ENCODE measurements at regions not wholly inside any gene's neighbourhood (a gene's known extent, or its start where the extent isn't known, plus 50 kb on each side); places are given as distances from the start of the nearest gene placed in this dataset.

DNA sequence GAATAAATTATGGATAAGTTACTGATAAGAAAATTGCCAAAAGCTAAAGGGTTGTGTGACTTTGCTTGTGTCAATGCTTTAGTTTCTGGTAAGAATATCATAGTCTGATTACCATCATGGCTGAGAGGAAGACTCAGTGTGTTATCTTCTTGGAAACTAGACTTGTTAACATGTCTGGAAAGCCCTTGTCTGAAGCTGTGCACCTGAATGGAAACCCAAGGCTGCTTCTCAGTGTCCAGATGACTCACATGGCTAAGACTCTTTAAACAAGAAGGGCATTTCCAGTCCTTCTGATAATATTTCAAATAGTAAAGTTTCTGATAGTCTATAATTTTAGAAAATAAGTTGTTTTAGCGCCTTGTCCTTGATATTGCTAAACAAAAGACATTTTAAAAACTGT is 1092.7 kb downstream of the PLA2G4A start:
- Histone ChIP-seq H3K4ac (ENCODE audit: low read depth, low read length) (no peak overlapping the region), H2BK5ac (ENCODE audit: low read depth, low read length, poor library complexity) (no peak overlapping the region), H4K12ac (ENCODE audit: low read depth, low read length) (no peak overlapping the region), H3K4me3 (ENCODE audit: low read depth, low read length) (no peak overlapping the region), H3K4me2 (ENCODE audit: low read length) (no peak overlapping the region), H3K79me2 (ENCODE audit: control insufficient read depth, insufficient read depth, low read length, poor library complexity) (no peaks in the 10 kb centered on the region), H3K4me1 (ENCODE audit: control insufficient read depth in 1 of 2, insufficient read depth in 2 of 2, low read length in 2 of 2) (no peaks in the 10 kb centered on the region), H2BK120ac (ENCODE audit: insufficient read depth, low read length, poor library complexity) (no peak overlapping the region), H2BK12ac (ENCODE audit: low read length) (no peak overlapping the region), H3K79me1 (ENCODE audit: low read length) (no peaks in the 10 kb centered on the region), H3K14ac (ENCODE audit: low read length) (no peak overlapping the region), H3K18ac (ENCODE audit: low read length) (no peak overlapping the region), H4K91ac (ENCODE audit: low read depth, low read length) (no peak overlapping the region), H3K27me3 (ENCODE audit: insufficient read depth, low read length) (no peaks in the 10 kb centered on the region), H3K23ac (ENCODE audit: low read length) (no peak overlapping the region), H2AFZ (ENCODE audit: insufficient read depth, low read length, poor library complexity) (no peak overlapping the region), H2AK5ac (ENCODE audit: low read length) (no peak overlapping the region), H4K8ac (ENCODE audit: low read depth, low read length) (no peak overlapping the region), H3K9ac (ENCODE audit: low read length) (no peak overlapping the region), H3K36me3 (ENCODE audit: control insufficient read depth in 1 of 2, insufficient read depth in 2 of 2, low read length in 2 of 2) (no peaks in the 10 kb centered on the region), H3K27ac (ENCODE audit: low read depth, low read length) (no peak overlapping the region), H3K9me3 (ENCODE audit: insufficient read depth, low read depth, low read length) (no peaks in the 10 kb centered on the region)
- peak; percentile 67 to 87 for DNase-seq
- WGBS (ENCODE audit: extremely low coverage, insufficient coverage, insufficient read length), result no CpG with 5 or more reads among the region's 1 CpG

DNA sequence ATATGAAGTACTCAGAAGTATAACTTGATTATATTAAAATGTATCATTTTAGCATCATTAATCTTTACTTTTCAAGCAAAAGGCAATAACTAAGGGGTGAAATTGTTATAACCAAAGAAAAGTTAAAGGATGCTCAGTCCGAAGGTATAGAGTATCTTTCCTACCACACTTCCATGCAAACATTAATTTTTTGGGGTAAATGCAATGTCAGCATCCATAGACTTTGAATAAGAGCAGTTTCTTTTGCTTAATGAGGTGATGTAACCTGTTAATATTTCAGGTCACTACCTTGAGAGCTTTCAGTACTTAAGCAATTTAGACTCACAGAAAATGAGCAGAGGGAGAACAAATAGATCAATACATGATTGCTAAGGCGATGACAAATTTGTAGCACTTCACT is 1093.5 kb downstream of the PLA2G4A start:
- Histone ChIP-seq H3K9ac (ENCODE audit: low read length) (no peak overlapping the region), H3K23ac (ENCODE audit: low read length) (no peak overlapping the region), H3K4me3 (ENCODE audit: low read depth, low read length) (no peak overlapping the region), H3K4me2 (ENCODE audit: low read length) (no peak overlapping the region), H3K27ac (ENCODE audit: low read depth, low read length) (no peak overlapping the region), H3K18ac (ENCODE audit: low read length) (no peak overlapping the region), H3K36me3 (ENCODE audit: control insufficient read depth in 1 of 2, insufficient read depth in 2 of 2, low read length in 2 of 2) (no peaks in the 10 kb centered on the region), H4K91ac (ENCODE audit: low read depth, low read length) (no peak overlapping the region), H2BK5ac (ENCODE audit: low read depth, low read length, poor library complexity) (no peak overlapping the region), H2AFZ (ENCODE audit: insufficient read depth, low read length, poor library complexity) (no peak overlapping the region), H4K8ac (ENCODE audit: low read depth, low read length) (no peak overlapping the region), H3K27me3 (ENCODE audit: insufficient read depth, low read length) (no peaks in the 10 kb centered on the region), H3K4ac (ENCODE audit: low read depth, low read length) (no peak overlapping the region), H3K79me1 (ENCODE audit: low read length) (no peaks in the 10 kb centered on the region), H2BK12ac (ENCODE audit: low read length) (no peak overlapping the region), H4K12ac (ENCODE audit: low read depth, low read length) (no peak overlapping the region), H2AK5ac (ENCODE audit: low read length) (no peak overlapping the region), H3K79me2 (ENCODE audit: control insufficient read depth, insufficient read depth, low read length, poor library complexity) (no peaks in the 10 kb centered on the region), H3K14ac (ENCODE audit: low read length) (no peak overlapping the region), H3K4me1 (ENCODE audit: control insufficient read depth in 1 of 2, insufficient read depth in 2 of 2, low read length in 2 of 2) (no peaks in the 10 kb centered on the region), H2BK120ac (ENCODE audit: insufficient read depth, low read length, poor library complexity) (no peak overlapping the region), H3K9me3 (ENCODE audit: insufficient read depth, low read depth, low read length) (no peaks in the 10 kb centered on the region)
- no peak for DNase-seq
- WGBS (ENCODE audit: extremely low coverage, insufficient coverage, insufficient read length), result no CpG with 5 or more reads among the region's 2 CpGs

DNA sequence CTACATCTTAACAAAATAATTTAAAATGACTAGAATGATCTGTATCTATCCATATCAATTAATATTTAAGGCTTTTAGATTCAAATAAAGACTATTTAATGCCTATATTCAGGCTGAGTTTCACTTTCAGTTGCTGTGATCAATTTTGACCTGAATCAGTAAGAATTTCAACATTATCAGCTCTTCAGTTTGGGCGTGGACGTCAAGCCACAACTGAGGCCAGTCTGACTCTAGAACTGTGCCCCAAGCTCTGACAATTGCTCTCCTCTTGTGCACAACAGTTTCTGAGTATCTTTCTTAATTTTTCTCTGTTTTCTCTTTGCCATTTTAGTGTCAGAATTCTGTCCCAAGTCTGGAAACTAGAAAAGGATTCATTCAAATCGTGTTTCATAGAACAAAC is 1095.5 kb downstream of the PLA2G4A start:
- H2AK5ac ChIP-seq (ENCODE audit: low read length), result no peak overlapping the region
- H2BK120ac ChIP-seq (ENCODE audit: insufficient read depth, low read length, poor library complexity), result no peak overlapping the region
- H3K79me2 ChIP-seq (ENCODE audit: control insufficient read depth, insufficient read depth, low read length, poor library complexity), result no peaks in the 10 kb centered on the region
- H3K4me1 ChIP-seq (ENCODE audit: control insufficient read depth in 1 of 2, insufficient read depth in 2 of 2, low read length in 2 of 2), result no peaks in the 10 kb centered on the region
- H3K9ac ChIP-seq (ENCODE audit: low read length), result no peak overlapping the region
- H3K4me2 ChIP-seq (ENCODE audit: low read length), result no peak overlapping the region
- no peaks in the 10 kb centered on the region for H3K27me3 ChIP-seq (ENCODE audit: insufficient read depth, low read length)
- no peak overlapping the region for H2BK5ac ChIP-seq (ENCODE audit: low read depth, low read length, poor library complexity)
- H2BK12ac ChIP-seq (ENCODE audit: low read length), result no peak overlapping the region
- no peaks in the 10 kb centered on the region for H3K9me3 ChIP-seq (ENCODE audit: insufficient read depth, low read depth, low read length)
- H3K4me3 ChIP-seq (ENCODE audit: low read depth, low read length), result no peak overlapping the region
- WGBS (ENCODE audit: extremely low coverage, insufficient coverage, insufficient read length), result no CpG with 5 or more reads among the region's 3 CpGs
- no peak overlapping the region for H4K91ac ChIP-seq (ENCODE audit: low read depth, low read length)
- no peak overlapping the region for H3K27ac ChIP-seq (ENCODE audit: low read depth, low read length)
- no peak overlapping the region for H4K8ac ChIP-seq (ENCODE audit: low read depth, low read length)
- H2AFZ ChIP-seq (ENCODE audit: insufficient read depth, low read length, poor library complexity), result no peak overlapping the region
- no peak overlapping the region for H4K12ac ChIP-seq (ENCODE audit: low read depth, low read length)
- H3K18ac ChIP-seq (ENCODE audit: low read length), result no peak overlapping the region
- H3K4ac ChIP-seq (ENCODE audit: low read depth, low read length), result no peak overlapping the region
- no peak overlapping the region for H3K23ac ChIP-seq (ENCODE audit: low read length)
- no peaks in the 10 kb centered on the region for H3K36me3 ChIP-seq (ENCODE audit: control insufficient read depth in 1 of 2, insufficient read depth in 2 of 2, low read length in 2 of 2)
- no peaks in the 10 kb centered on the region for H3K79me1 ChIP-seq (ENCODE audit: low read length)
- no peak for DNase-seq
- no peak overlapping the region for H3K14ac ChIP-seq (ENCODE audit: low read length)

DNA sequence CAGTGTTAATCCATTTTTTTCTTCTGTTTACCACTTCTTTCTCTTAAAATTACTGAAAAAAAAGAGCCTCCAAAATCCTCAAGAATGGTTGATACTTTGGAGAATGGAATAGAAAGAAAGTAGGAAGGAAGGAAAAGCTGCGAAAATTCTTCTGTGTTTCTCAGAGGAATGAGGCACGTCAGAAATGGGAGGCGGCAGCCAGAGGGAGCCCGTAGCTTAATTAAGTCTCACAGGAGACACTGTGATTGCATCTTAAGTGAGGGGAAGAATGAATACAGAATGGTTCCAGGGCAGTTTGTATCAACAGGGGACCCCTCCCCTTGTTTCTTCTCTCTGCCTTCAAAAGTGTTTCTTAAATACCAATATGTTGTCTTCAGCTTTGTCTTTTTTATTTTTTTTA is 1099.5 kb downstream of the PLA2G4A start:
- DNase-seq, result peak; percentile 22 to 66
- no peak overlapping the region for H3K9ac ChIP-seq (ENCODE audit: low read length)
- no peaks in the 10 kb centered on the region for H3K36me3 ChIP-seq (ENCODE audit: control insufficient read depth in 1 of 2, insufficient read depth in 2 of 2, low read length in 2 of 2)
- no peak overlapping the region for H3K4me3 ChIP-seq (ENCODE audit: low read depth, low read length)
- no peak overlapping the region for H3K4ac ChIP-seq (ENCODE audit: low read depth, low read length)
- H3K4me2 ChIP-seq (ENCODE audit: low read length), result no peak overlapping the region
- H3K79me1 ChIP-seq (ENCODE audit: low read length), result no peaks in the 10 kb centered on the region
- H3K27ac ChIP-seq (ENCODE audit: low read depth, low read length), result no peak overlapping the region
- no peak overlapping the region for H3K14ac ChIP-seq (ENCODE audit: low read length)
- H3K27me3 ChIP-seq (ENCODE audit: insufficient read depth, low read length), result no peaks in the 10 kb centered on the region
- H2BK120ac ChIP-seq (ENCODE audit: insufficient read depth, low read length, poor library complexity), result no peak overlapping the region
- H3K4me1 ChIP-seq (ENCODE audit: control insufficient read depth in 1 of 2, insufficient read depth in 2 of 2, low read length in 2 of 2), result no peaks in the 10 kb centered on the region
- H4K91ac ChIP-seq (ENCODE audit: low read depth, low read length), result no peak overlapping the region
- no peaks in the 10 kb centered on the region for H3K79me2 ChIP-seq (ENCODE audit: control insufficient read depth, insufficient read depth, low read length, poor library complexity)
- no peak overlapping the region for H2BK12ac ChIP-seq (ENCODE audit: low read length)
- H2AK5ac ChIP-seq (ENCODE audit: low read length), result no peak overlapping the region
- H4K8ac ChIP-seq (ENCODE audit: low read depth, low read length), result no peak overlapping the region
- no peak overlapping the region for H4K12ac ChIP-seq (ENCODE audit: low read depth, low read length)
- no peak overlapping the region for H3K18ac ChIP-seq (ENCODE audit: low read length)
- no peaks in the 10 kb centered on the region for H3K9me3 ChIP-seq (ENCODE audit: insufficient read depth, low read depth, low read length)
- H3K23ac ChIP-seq (ENCODE audit: low read length), result no peak overlapping the region
- WGBS (ENCODE audit: extremely low coverage, insufficient coverage, insufficient read length), result no CpG with 5 or more reads among the region's 4 CpGs
- H2BK5ac ChIP-seq (ENCODE audit: low read depth, low read length, poor library complexity), result no peak overlapping the region
- H2AFZ ChIP-seq (ENCODE audit: insufficient read depth, low read length, poor library complexity), result no peak overlapping the region

All from trophoblast cell (in vitro differentiated cells and primary cell).